SJCRH30 (cell line): ENCODE measurements at regions not wholly inside any gene's neighbourhood (a gene's known extent, or its start where the extent isn't known, plus 50 kb on each side); places are given as distances from the start of the nearest gene placed in this dataset.

Experiments
- DNase-seq, 2 experiments: peaks; one replicate each; pipeline ENCODE4 v3.0.0-alpha.2; 2015 to 2020
- H3K27ac ChIP-seq: fragments of 250-450 bp; sonication (Bioruptor Pico); 2 replicates; pipeline ENCODE4 v1.5.1; 2020; ENCODE audit warnings: mild to moderate bottlenecking, moderate library complexity
- H3K27me3 ChIP-seq: fragments of 250-450 bp; sonication (Bioruptor Pico); 2 replicates; pipeline ENCODE4 v1.5.1; 2020; ENCODE audit warnings: mild to moderate bottlenecking, moderate library complexity
- H3K36me3 ChIP-seq: fragments of 250-450 bp; sonication (Bioruptor Pico); 2 replicates; pipeline ENCODE4 v1.5.1; 2020; ENCODE audit warnings: mild to moderate bottlenecking, moderate library complexity
- H3K4me1 ChIP-seq: fragments of 250-450 bp; sonication (Bioruptor Pico); 2 replicates; pipeline ENCODE4 v1.5.1; 2020; ENCODE audit warnings: mild to moderate bottlenecking, moderate library complexity
- H3K4me3 ChIP-seq: fragments of 250-450 bp; sonication (Bioruptor Pico); 2 replicates; pipeline ENCODE4 v1.5.1; 2020; ENCODE audit warnings: mild to moderate bottlenecking, moderate library complexity
- H3K9me3 ChIP-seq: fragments of 250-450 bp; sonication (Bioruptor Pico); replicated peaks from 2 replicates; pipeline ENCODE4 v1.5.1; 2020; ENCODE audit warnings: mild to moderate bottlenecking, moderate library complexity

DNA sequence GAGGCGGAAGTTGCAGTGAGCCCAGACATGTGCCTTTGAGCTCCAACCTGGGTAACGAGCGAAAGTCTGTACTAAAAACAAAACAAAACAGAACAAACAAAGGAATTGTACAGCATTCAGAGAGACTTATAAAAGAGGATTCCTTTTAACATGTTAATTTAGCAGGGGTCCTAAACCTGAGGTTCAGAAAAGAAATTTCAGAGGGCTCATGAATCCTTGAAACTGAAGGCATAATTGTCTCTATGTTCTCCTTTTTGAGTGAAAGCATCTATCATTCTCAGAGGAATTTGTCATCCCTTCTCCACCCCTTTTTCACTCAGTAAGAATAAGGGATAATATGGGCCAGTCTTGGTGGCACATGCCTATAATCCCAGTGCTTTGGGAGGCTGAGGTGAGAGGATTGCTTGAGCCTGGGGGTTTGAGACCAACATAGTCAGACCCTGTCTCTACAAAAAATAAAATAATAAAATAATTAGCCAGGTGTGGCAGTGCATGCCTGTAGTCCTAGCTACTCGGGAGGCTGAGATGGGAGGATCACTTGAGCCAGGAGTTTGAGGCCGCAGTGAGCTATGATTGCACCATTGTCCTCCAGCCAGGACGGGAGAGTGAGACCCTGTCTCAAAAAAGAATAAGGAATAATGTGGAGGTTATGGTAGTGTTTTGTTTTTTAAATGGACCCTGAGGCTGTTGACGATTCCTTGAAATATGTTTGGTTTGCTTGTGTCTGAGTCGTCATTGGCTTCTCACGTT lies 309.1 kb upstream of the C2CD4B start:
- H3K4me3 ChIP-seq, result no peak overlapping the region
- H3K27ac ChIP-seq, result no peak overlapping the region
- peaks cover 9% of the 10 kb centered on the region for H3K4me1 ChIP-seq
- H3K9me3 ChIP-seq, result no peaks in the 10 kb centered on the region
- DNase-seq, result no peak
- no peaks in the 10 kb centered on the region for H3K36me3 ChIP-seq
- H3K27me3 ChIP-seq, result no peaks in the 10 kb centered on the region

DNA sequence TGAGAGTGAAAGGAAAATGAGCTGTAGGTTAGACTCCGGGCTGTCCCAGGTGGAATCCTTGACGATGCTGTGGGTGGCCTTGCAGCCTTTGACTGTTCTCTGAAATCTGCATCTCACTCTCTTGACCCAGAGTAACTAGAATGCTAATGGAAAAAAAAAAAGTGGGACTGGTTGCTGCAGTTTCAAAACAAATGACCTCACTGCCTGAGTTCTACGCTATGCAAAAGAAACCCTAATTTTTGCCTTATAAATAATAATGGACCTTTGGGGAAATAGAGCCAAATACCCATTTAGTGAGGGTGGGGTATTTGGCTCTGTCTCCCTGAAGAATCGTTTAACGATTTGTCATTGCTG lies 309.7 kb upstream of the C2CD4B start:
- no peaks in the 10 kb centered on the region for H3K9me3 ChIP-seq
- no peak for DNase-seq

DNA sequence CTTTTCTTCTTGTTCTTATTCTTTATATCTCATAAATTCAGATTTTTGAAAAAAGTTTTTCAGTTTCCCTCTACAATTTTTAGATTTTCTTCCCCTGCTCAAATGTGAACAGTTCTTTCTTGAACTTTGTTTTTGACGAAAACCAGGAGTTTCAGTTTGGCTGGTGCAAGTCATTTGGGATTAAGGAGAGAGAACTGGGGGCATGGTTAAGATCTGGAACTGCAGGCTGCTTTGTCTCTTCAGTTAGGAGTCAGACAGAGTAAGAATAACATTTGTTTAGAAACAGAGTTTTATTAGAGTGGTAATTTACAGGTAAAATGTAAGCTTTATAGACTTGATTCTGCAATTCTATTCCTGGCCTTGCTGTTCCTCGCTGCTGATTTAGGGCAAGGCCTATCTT lies 310.5 kb upstream of the C2CD4B start:
- no peaks in the 10 kb centered on the region for H3K36me3 ChIP-seq
- H3K27me3 ChIP-seq, result no peaks in the 10 kb centered on the region
- DNase-seq, result no peak
- no peak overlapping the region for H3K4me3 ChIP-seq
- H3K4me1 ChIP-seq, result peaks cover 6% of the 10 kb centered on the region
- no peak overlapping the region for H3K27ac ChIP-seq
- H3K9me3 ChIP-seq, result no peaks in the 10 kb centered on the region

More for the DNA sequence above, 309.7 kb upstream of the C2CD4B start:
- H3K27ac ChIP-seq, result no peak overlapping the region
- no peak overlapping the region for H3K4me3 ChIP-seq
- peaks cover 6% of the 10 kb centered on the region for H3K4me1 ChIP-seq
- H3K36me3 ChIP-seq, result no peaks in the 10 kb centered on the region
- H3K27me3 ChIP-seq, result no peaks in the 10 kb centered on the region

DNA sequence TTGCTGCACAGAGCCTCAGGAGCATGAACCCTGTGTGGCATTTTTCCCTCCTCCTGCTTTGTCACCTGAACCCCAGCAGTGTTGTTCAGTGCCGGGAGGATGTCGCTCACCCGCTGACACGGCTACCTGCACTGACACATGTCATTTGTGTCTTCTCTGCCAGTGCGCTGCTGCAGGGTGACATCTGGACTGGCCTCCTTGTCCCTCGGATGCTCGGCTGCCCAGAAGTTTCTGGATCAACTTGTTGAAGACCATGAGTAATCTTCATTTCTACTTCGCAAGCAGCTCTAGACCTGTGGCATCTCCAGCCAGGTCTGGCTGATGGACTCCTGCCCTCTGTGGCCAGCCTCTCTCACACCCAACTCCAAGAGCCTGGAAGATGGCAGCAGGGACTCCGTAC lies 311.1 kb upstream of the C2CD4B start:
- Histone ChIP-seq H3K36me3 (no peaks in the 10 kb centered on the region), H3K27me3 (no peaks in the 10 kb centered on the region), H3K4me1 (peaks cover 6% of the 10 kb centered on the region), H3K9me3 (no peaks in the 10 kb centered on the region), H3K4me3 (no peak overlapping the region), H3K27ac (no peak overlapping the region)
- no peak for DNase-seq

DNA sequence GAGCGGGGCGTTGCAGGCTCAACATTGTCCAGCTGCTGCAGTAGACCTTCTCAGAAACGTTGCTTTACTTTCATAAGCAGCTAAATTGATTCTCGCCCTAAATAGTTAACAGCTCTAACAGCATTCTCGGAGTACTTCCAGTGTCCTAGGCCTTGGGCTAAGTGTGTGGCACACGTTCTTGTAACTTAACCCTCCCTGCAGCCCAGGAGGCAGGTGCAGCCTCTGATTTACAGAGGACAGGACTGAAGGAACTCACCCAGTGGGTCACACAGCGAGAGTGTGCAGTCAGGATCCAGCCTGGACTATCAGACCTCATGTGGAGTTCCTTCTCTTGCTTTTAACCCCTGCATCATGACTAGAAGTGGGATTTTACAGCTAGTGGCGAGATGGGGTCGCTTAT lies 312.8 kb upstream of the C2CD4B start:
- no peaks in the 10 kb centered on the region for H3K36me3 ChIP-seq
- H3K27ac ChIP-seq, result no peak overlapping the region
- H3K27me3 ChIP-seq, result no peaks in the 10 kb centered on the region
- H3K9me3 ChIP-seq, result no peaks in the 10 kb centered on the region
- DNase-seq, result peak in 1 of 2 experiments; percentile 43
- peaks cover 1% of the 10 kb centered on the region for H3K4me1 ChIP-seq
- no peak overlapping the region for H3K4me3 ChIP-seq

DNA sequence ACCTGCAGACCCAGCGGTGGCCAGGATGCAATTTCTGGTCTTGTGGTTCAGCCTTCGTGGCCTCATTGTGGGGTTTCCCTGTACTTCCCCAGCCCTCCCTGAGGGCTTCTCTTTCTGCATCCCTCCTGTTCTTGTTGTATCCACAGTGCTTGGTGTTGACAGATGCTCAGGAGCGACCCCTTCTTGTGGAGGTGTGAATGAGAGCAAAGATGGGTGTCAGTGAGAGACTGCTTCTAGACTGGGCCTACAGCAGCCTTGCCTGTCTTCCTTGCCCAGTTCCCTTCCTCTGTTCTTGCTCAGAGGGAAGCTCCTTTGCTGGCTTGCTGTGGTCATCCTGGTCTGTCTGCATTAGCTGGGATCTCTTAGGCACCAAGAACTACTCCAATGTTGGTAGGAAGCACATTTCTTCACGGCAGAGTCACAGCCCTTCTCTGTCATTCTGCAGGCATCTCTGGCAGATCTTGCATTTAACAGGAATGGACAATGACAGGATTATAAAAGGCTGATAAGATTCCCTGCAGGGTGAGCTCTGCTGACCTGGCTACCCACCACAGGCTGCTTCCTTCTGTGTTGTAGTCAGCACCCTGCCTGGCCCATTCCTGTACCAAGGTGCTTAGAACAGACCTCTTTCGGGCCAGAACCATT lies 317.8 kb upstream of the C2CD4B start:
- Histone ChIP-seq H3K27me3 (no peaks in the 10 kb centered on the region), H3K4me1 (peaks cover 9% of the 10 kb centered on the region), H3K36me3 (no peaks in the 10 kb centered on the region), H3K9me3 (no peaks in the 10 kb centered on the region), H3K4me3 (no peak overlapping the region), H3K27ac (no peak overlapping the region)
- DNase-seq, result peak; percentile 15 to 43

DNA sequence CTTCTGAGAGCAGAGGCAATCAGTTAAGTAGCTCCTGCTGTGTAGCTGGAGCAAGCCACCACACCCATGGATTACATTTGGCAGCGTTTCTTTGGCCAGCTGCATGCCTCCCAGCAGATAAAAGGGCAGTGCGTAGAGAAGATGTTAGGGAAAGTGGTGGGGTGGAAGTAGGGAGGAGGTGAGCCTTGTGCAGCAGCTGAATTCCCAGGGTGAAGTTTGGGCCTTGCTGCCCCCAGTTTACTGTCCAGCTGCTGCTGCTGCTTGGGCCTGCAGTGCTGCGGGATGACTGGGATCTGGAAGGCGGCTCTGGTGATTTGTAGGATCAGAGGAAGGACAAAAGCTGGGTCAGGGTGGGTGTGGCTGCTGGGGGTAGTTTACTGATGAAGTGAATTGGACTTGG lies 318.7 kb upstream of the C2CD4B start:
- peak; percentile 68 to 79 for DNase-seq
- Histone ChIP-seq H3K4me1 (peaks cover 9% of the 10 kb centered on the region), H3K27me3 (no peaks in the 10 kb centered on the region), H3K9me3 (no peaks in the 10 kb centered on the region), H3K36me3 (no peaks in the 10 kb centered on the region), H3K4me3 (no peak overlapping the region), H3K27ac (no peak overlapping the region)

DNA sequence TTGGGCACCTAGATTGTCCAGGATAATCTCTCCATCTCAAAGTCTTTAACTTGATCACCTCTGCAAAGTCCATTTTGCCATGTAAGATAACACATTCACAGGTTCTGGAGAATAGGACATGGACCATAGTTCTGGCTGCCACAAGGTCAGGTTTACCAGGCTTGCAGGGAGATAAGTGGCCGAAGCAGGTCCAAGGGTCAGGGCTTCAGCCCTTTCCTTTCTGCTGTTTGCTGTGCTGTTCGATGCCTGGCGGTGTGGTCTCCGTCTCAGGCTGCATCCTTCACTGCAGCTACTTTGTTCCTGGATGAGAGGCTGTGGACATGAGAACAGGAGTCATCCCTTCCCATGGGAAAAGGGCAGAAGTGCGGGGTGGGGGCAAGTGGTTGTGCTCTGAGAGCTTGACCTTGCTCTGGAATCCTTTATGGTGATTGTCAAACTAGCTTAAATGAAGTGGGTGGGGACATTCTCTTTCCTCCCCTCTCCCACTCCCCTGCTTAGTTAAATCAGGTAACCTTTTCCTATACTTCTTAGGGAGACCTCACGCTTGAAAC lies 320.2 kb upstream of the C2CD4B start:
- Histone ChIP-seq H3K4me1 (peaks cover 9% of the 10 kb centered on the region), H3K9me3 (no peaks in the 10 kb centered on the region), H3K27me3 (no peaks in the 10 kb centered on the region), H3K27ac (no peak overlapping the region), H3K4me3 (no peak overlapping the region), H3K36me3 (no peaks in the 10 kb centered on the region)
- DNase-seq, result no peak

DNA sequence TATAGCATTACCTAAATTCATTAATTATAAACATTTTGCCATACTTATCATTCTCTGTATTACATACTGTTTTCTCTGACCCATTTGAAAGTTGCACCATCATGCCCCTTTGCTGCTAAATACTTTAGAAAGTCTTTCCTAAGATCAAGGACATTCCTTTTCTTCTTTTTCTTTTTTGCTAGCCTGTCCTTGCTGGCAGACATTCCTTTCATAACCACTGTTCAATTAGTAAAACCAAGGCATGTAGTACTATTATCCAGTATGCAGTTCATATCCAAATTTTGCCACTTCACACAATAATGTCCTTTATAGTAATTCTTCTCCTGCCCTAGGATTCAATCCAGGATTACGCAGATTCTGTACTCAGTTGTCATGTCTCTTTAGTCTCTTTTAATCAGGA lies 321.0 kb upstream of the C2CD4B start:
- DNase-seq, result no peak
- Histone ChIP-seq H3K4me3 (no peak overlapping the region), H3K4me1 (peaks cover 9% of the 10 kb centered on the region), H3K36me3 (no peaks in the 10 kb centered on the region), H3K9me3 (no peaks in the 10 kb centered on the region), H3K27ac (no peak overlapping the region), H3K27me3 (no peaks in the 10 kb centered on the region)

DNA sequence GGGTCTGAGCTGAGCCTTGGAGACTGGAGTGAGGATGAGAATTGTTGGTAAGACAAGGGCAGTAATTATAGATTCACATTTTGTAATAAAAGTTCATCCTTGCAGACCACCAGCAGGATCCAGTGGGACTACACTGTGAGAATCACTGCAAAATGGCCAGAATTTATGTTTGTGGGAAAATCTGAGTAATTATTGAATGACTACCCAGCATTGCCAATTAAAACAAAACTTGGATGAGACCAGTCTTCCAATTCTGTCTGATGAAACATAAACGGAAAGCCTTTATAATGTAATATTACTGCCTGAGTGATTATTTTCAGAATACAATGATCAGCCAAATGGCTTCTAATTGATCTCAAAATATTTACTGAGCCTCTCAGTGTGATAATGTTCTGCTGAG lies 323.3 kb upstream of the C2CD4B start:
- Histone ChIP-seq H3K4me1 (peaks cover 16% of the 10 kb centered on the region), H3K4me3 (no peak overlapping the region), H3K9me3 (no peaks in the 10 kb centered on the region), H3K36me3 (no peaks in the 10 kb centered on the region), H3K27ac (no peak overlapping the region), H3K27me3 (no peaks in the 10 kb centered on the region)
- no peak for DNase-seq

DNA sequence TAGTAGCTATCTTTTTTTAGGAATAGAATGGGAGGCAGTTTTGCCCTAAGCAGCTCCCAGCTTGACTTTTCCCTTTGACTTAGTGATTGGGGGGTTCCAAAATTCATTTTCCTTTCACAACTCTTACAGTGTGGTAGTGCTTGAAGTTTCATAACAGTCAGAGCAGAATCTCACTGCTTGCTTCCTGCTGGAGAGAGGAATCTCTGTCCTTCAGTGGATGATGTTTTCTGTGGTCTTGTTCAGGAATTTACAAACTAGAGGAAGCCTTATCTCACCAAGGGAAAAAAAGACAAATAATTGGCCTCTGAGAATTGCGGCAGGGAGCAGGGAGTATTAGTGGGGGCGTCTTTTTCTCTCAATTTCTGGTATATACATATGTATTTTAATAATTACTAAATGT lies 326.6 kb upstream of the C2CD4B start:
- no peak overlapping the region for H3K4me3 ChIP-seq
- H3K36me3 ChIP-seq, result no peaks in the 10 kb centered on the region
- H3K27me3 ChIP-seq, result no peaks in the 10 kb centered on the region
- H3K27ac ChIP-seq, result no peak overlapping the region
- no peaks in the 10 kb centered on the region for H3K9me3 ChIP-seq
- peaks cover 29% of the 10 kb centered on the region for H3K4me1 ChIP-seq
- peak in 1 of 2 experiments; percentile 27 for DNase-seq

DNA sequence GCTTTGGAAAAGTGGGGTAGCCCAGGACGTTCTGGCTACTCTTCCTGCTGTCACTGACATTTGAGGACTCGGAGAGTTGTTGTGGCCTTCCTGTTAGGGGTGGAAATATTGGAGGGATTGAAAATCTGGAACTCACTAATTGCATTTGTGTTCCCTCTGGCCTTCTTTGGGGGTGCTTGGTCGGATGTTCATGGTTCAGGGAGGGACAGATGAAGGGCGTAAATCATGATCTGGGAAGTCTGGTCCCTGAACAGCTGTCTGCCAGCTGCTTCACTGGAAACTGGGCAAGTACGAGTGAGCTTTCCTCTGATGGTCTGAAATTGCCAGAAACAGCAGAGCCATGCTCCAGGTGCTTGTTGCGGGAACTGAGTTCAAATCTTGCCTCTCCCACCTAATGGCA lies 327.8 kb upstream of the C2CD4B start:
- H3K4me1 ChIP-seq, result peaks cover 29% of the 10 kb centered on the region
- peak overlapping the region; percentile 52 for H3K27ac ChIP-seq
- H3K9me3 ChIP-seq, result no peaks in the 10 kb centered on the region
- H3K27me3 ChIP-seq, result no peaks in the 10 kb centered on the region
- DNase-seq, result peak; percentile 88 to 96
- H3K36me3 ChIP-seq, result no peaks in the 10 kb centered on the region
- H3K4me3 ChIP-seq, result no peak overlapping the region

DNA sequence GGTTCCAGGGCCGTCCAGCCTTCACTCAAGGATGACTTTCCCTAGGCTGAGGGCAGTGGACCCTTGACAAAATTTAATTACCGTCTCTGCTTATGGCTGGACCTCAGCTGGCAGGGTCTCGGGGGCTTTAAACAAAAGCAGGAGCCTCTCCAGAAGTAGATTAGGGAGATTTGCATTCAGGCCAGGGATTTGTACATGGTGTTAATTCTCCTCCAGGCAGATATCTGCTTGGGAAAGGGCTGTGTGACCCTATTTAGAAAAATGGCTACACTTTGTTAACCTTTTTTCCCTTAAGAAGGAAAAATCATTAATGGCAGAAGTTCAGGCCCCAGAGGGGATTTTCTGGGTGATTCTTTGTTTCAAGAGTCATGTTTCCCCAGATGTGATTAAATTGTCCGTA lies 329.1 kb upstream of the C2CD4B start:
- Histone ChIP-seq H3K27me3 (no peaks in the 10 kb centered on the region), H3K9me3 (no peaks in the 10 kb centered on the region), H3K36me3 (no peaks in the 10 kb centered on the region), H3K4me1 (peaks cover 29% of the 10 kb centered on the region), H3K27ac (peak overlapping the region; percentile 34), H3K4me3 (no peak overlapping the region)
- DNase-seq, result peak; percentile 16 to 53

DNA sequence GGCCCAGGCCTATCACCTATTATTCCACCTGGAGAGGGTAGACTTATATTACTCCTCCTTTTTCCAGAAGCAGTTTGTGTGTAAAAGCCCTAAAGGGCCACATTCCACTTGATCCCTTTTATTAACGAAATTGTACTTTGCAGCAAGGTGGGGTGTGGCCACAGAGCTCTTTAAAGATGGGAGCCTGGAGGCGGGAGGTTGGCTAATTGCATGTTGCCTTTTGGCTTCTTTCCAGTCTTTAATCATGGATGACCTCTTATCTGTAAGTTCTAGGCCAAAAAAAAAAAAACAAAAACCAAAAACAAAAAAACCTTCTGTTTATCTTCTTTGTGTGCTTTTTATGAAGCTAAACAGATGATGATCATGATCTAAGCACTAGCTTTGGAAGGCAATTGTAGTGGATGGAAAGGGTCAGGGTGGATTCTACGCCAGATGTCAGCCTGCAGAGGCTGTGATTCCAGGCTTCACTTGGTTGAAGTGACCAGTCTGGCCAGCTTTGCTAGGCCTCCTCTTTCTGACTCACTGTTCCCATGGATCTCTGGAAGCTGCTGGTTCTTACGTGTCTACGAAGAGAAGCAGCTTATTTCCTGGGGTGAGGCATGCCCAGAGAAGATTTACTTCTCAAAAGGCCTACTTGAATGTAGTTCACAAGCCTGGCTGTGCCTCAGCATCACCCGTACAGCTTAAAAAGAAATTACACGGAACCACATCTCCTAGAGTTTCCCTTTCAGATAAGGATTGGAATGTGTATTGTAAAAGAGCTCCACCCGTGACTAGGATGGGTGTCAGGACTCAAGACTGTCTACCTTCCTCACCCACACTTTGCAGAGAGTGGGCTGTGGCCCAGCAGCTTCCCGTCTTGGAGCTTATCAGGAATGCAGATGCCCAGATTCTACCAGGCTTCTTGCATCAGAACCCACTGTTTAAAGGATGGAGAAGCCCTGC lies 330.9 kb upstream of the C2CD4B start:
- H3K9me3 ChIP-seq, result no peaks in the 10 kb centered on the region
- no peaks in the 10 kb centered on the region for H3K36me3 ChIP-seq
- H3K27me3 ChIP-seq, result no peaks in the 10 kb centered on the region
- H3K4me3 ChIP-seq, result no peak overlapping the region
- H3K4me1 ChIP-seq, result peaks cover 29% of the 10 kb centered on the region
- DNase-seq, result no peak
- H3K27ac ChIP-seq, result no peak overlapping the region

DNA sequence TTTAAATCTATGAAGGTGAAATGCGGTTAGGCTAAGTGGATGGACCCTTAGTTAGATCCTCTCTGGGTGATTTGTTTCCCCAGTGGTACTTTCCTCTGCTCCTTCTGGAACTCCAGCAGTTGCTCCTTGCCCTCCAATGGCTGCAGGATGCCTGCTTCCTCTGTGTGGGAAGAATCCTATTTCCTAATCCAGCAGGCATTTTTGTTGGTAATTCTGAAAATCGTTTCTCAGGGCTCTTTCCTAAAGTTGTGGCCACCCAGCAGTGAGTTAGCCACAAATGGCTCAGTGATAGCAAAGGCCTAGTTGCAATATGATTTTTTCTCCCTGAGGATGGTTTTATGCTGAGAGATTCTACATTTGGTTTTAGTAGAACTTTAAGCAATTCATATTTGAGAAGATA lies 332.3 kb upstream of the C2CD4B start:
- H3K4me1 ChIP-seq, result peaks cover 22% of the 10 kb centered on the region
- H3K9me3 ChIP-seq, result no peaks in the 10 kb centered on the region
- no peak overlapping the region for H3K27ac ChIP-seq
- DNase-seq, result no peak
- H3K27me3 ChIP-seq, result no peaks in the 10 kb centered on the region
- H3K4me3 ChIP-seq, result no peak overlapping the region
- no peaks in the 10 kb centered on the region for H3K36me3 ChIP-seq
